ENCODE measurements at regions not wholly inside any gene's neighbourhood (a gene's known extent, or its start where the extent isn't known, plus 50 kb on each side); places are given as distances from the start of the nearest gene placed in this dataset.

DNA sequence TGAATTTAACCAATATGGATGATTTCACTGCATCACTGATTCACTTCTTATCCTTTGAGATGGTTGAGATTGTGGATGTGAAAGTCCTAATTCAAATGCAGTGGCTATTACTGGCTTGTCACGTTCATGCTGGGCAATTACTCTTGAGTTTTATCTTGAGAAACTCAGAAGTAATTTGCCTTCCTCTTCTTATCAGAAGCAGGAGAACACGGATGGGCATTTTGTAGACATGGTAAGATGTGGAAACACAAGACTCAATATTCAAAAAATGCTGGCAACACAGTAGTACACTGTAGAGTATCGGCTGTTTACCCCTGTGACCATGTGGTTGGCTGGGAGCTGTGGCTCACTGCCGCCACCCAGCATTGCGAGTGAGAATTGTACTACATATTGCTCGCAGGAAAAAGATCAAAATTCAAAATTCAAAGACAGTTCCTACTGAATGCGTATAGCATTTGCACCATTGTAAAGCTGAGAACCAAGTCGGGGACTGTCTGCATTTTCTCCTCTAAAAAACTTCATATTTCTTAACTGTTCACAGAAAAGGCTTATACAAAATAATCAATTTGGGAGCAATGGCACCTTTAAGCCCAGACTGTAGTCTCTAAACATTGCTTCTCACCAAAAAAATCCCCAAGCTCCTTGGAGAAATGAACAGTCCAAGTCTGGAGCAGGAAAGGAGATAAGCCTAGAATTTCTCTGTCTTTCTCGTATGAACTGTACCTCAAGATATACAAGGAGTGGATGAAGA is 61.9 kb upstream of the ELOVL5 start:
- no peak overlapping the region for H3K4me3 ChIP-seq (ENCODE audit: low read depth, low read length)
- TF ChIP-seq CTCF (conservative IDR thresholded peaks at IDR 0.05; ENCODE audit: low read depth, low read length): peak; percentile 87
- peak; percentile 69 for DNase-seq (ENCODE audit: low read depth)

DNA sequence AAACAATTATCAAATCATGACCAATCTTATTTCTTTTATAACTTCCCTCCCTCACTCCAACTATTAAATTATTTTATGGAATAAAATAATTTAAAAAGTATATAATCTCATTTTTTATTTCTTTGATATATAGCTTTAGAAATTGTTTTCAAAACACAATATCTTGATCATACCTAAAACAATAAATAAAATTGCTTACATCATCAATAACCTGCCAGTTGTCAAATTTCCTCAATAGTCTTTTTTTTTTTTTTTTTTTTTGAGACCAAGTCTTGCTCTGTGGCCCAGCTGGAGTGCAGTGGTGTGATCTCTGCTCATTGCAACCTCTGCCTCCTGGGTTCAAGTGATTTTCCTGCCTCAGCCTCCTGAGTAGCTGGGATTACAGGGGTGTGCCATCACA is 60.1 kb upstream of the ELOVL5 start:
- no peak overlapping the region for H3K4me3 ChIP-seq (ENCODE audit: low read depth, low read length)
- TF ChIP-seq CTCF (conservative IDR thresholded peaks at IDR 0.05; ENCODE audit: low read depth, low read length): no peak
- DNase-seq (ENCODE audit: low read depth): no peak

DNA sequence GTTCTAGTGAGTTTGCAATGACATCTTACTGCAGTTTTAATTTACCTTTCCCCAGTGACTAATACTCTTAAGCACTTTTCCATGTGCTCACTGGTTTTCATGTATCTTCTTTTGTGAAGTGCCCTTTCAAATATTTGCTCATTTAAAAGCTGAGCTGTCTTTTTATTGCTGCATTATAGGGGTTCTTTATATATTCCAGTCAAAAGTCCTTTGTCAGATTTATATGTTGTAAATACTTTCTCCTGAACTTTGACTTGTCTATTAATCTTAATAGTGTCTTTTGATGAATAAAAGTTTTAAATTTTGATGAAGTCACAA is 50.2 kb upstream of the ELOVL5 start:
- no peak for TF ChIP-seq CTCF (conservative IDR thresholded peaks at IDR 0.05; ENCODE audit: low read depth, low read length)
- DNase-seq (ENCODE audit: low read depth): peak; percentile 8
- H3K4me3 ChIP-seq (ENCODE audit: low read depth, low read length): no peak overlapping the region

DNA sequence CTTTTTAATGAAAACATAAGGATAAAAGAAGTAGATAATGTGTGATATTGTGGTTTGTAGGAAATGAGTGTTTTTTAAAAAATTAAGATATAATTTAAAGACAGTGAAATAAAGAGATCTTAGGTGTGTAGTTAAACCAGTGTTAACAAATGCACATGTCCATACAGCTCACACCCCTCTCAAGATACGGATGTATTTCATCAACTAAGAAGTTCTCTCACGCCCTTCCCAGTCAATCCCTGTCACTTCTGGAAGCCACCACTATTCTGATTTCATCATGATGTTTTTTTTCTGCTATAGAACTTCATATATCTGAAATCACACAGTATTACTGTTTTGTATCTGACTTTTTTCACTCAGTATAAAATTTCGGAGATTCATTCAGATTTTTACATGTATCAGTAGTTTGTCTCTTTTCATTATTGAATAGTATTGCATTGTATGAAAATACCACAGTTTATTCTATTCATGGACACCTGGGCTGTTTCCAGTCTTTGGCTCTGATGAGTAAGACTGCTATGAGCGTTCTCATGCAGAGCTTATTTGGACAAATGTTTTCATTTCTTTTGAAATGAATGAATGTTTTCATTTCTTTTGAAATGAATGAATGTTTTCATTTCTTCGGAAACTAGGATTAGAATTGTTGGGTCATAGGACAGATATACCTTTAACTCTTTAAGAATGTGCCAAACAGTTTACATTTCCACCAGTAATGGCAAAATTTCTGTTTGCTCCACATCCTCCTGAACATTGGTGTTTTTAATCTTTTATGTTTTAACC is 49.7 kb upstream of the ELOVL5 start:
- DNase-seq (ENCODE audit: low read depth): peak; percentile 39

More for the DNA sequence above, 49.7 kb upstream of the ELOVL5 start:
- no peak overlapping the region for H3K4me3 ChIP-seq (ENCODE audit: low read depth, low read length)
- no peak for TF ChIP-seq CTCF (conservative IDR thresholded peaks at IDR 0.05; ENCODE audit: low read depth, low read length)
